ENCODE measurements at regions not wholly inside any gene's neighbourhood (a gene's known extent, or its start where the extent isn't known, plus 50 kb on each side); places are given as distances from the start of the nearest gene placed in this dataset.
"Not testable (repeated sequence)": the region's sequence is repeated elsewhere in the genome, so short reads cannot be mapped to it uniquely, and the experiment has no call there.

DNA sequence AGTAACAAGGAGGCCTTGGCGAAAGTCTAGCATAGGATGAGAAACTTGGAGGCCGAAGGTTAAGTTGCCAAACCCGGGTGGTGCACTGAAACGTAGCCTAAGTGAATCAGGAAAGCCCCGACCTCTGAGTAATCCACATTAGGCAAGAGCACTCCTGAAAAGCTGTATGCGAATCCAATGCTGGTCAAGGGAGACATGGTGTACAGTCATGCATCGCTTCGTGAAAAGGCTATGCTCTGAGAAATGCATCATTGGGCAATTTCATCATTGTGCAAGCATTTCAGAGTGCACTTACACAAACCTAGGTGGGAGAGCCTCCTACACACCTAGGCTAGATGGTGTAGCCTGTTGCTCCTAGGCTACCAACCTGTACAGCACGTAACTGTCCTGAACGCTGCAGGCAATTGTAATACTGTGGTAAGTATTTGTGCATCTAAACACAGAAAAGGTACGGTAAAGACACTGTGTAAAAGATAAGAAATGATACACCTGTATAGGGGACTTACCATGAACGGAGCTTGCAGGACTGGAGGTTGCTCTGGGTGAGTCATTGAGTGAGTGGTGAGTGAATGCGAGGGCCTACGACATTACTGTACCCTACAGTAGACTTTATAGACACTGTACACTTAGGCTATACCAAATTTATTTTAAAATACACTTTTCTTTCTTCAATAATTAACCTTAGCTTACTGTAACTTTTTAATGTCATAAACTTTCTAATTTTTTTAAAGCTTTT, 222.5 kb downstream of the SHQ1 start:
- peaks cover 29% of the 10 kb centered on the region for H3K4me1 Mint-ChIP-seq
- H3K9me3 Mint-ChIP-seq, result no peaks in the 10 kb centered on the region
- no peak overlapping the region for H3K27ac Mint-ChIP-seq
- H3K27me3 Mint-ChIP-seq, result no peaks in the 10 kb centered on the region
- DNase-seq, result no peak
- no peak overlapping the region for H3K4me3 Mint-ChIP-seq
- peaks cover 1% of the 10 kb centered on the region for H3K36me3 Mint-ChIP-seq

DNA sequence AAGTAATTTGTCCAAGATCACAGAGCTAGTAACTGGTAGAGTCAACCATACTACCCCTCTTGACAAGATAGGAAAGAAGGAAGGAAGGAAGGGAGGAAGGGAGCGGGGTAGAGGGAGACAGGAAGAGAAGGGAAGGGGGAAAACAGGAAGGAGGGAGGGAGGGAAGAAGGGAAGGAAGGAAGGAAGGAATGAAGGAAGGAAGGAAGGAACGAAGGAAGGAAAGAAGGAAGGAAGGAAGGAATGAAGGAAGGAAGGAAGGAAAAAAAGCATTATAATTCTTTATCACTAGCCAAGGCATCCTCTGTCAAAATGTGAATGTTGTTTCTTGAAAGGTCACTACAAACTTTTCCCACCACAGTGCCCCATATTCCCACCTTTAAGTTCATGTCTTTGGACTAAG, 223.6 kb downstream of the SHQ1 start:
- peaks cover 1% of the 10 kb centered on the region for H3K36me3 Mint-ChIP-seq
- no peaks in the 10 kb centered on the region for H3K27me3 Mint-ChIP-seq
- H3K4me1 Mint-ChIP-seq, result peaks cover 29% of the 10 kb centered on the region

DNA sequence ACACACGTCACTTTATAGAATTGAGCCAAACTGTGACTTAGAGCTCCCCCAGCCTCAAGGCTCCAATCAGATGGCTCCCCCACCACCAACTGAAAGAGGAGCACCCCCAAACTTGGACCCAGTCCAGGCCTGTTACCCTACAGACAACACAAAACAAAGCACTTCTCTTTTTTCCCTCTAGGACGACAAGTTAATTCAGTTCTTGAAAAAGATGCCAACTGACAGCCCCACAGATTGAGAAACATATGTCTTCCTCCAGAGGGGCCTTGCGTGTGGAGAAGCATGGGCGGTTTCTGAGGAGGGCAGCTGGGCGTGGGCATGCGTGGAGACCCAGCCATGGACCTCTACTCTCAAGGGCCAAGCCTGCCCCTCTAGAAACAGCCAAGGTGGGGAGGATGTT, 229.5 kb downstream of the SHQ1 start:
- H3K4me3 Mint-ChIP-seq, result no peak overlapping the region
- H3K27ac Mint-ChIP-seq, result no peak overlapping the region
- DNase-seq, result no peak
- H3K36me3 Mint-ChIP-seq, result peaks cover 6% of the 10 kb centered on the region
- peaks cover 10% of the 10 kb centered on the region for H3K9me3 Mint-ChIP-seq
- H3K4me1 Mint-ChIP-seq, result peaks cover 11% of the 10 kb centered on the region
- no peaks in the 10 kb centered on the region for H3K27me3 Mint-ChIP-seq

More for the DNA sequence above, 223.6 kb downstream of the SHQ1 start:
- Mint-ChIP-seq H3K27ac (no peak overlapping the region), H3K4me3 (no peak overlapping the region), H3K9me3 (peaks cover 3% of the 10 kb centered on the region)
- no peak for DNase-seq

DNA sequence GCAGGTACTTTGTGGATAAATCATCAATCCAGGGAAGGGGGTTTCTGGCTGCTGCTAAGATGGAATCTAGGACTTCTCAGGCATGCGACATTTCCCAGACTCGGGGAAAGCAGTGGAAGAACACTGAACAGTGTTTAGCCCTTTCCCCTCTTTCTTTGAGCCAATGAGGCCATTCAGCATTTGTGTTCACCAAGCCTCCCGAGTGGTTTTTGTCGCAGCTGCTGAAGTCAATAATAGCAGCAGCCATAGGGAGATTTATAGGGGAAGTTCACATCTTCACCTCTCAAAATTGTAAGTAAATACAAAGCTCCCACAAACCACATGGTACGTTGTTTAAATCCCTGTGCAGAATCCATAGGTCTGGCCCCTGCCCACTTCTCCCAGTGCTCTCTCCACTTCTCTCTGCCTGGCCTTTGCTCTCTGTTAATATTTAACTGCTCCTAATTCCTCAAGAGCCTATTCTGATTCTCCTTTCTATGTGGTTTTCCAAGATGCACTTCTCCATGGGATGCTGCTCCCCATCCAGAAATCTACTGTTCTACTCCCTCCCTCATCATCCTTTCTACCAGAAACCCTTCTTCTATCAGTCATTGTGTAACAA, 230.7 kb downstream of the SHQ1 start:
- H3K4me1 Mint-ChIP-seq, result peaks cover 11% of the 10 kb centered on the region
- H3K27ac Mint-ChIP-seq, result no peak overlapping the region
- peaks cover 6% of the 10 kb centered on the region for H3K36me3 Mint-ChIP-seq
- no peak overlapping the region for H3K4me3 Mint-ChIP-seq
- no peaks in the 10 kb centered on the region for H3K27me3 Mint-ChIP-seq
- H3K9me3 Mint-ChIP-seq, result peaks cover 10% of the 10 kb centered on the region
- DNase-seq, result no peak

DNA sequence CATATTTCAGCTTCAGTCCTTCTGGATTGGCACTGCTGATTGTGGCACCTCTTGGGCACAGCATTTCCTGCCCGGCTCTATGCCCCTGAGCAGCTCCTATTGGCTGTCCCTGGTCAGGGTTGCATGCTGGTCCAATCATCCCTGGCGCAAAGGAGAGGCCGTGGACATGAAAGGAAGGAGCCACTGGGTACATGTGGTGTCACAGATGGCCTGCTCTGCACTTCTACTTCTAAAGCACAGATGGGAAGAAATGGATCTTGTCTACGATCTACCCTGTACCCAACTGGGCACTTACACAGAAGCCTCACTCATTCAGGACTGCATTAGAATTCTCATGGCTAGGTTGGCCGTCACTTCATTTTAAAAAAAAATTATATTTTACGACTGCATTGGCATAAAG, 232.5 kb downstream of the SHQ1 start:
- Mint-ChIP-seq H3K36me3 (peaks cover 6% of the 10 kb centered on the region), H3K9me3 (peaks cover 10% of the 10 kb centered on the region), H3K4me3 (no peak overlapping the region), H3K4me1 (peaks cover 11% of the 10 kb centered on the region), H3K27me3 (no peaks in the 10 kb centered on the region), H3K27ac (no peak overlapping the region)
- DNase-seq, result no peak

DNA sequence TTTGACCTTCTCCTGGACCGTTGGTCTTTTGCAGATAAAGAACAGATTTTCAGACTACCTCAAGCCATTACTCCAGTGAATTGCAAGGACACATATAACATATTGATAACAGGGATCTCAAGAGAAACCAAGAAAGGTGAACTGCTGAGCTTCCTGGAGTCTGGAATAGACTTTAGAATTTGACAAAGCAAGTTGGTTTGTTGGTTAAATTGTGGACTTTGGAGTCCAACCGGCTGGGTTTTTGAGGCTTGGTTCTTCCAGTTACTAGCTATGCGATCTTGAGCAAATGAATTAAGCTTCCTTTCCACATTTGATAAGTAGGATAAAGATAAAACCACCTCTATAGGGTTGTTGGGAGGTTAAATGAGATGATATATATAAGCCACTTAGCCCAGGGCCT, 233.1 kb downstream of the SHQ1 start:
- no peak for DNase-seq
- Mint-ChIP-seq H3K4me1 (peaks cover 11% of the 10 kb centered on the region), H3K36me3 (peaks cover 6% of the 10 kb centered on the region), H3K9me3 (peaks cover 8% of the 10 kb centered on the region), H3K27ac (no peak overlapping the region), H3K4me3 (no peak overlapping the region), H3K27me3 (no peaks in the 10 kb centered on the region)

DNA sequence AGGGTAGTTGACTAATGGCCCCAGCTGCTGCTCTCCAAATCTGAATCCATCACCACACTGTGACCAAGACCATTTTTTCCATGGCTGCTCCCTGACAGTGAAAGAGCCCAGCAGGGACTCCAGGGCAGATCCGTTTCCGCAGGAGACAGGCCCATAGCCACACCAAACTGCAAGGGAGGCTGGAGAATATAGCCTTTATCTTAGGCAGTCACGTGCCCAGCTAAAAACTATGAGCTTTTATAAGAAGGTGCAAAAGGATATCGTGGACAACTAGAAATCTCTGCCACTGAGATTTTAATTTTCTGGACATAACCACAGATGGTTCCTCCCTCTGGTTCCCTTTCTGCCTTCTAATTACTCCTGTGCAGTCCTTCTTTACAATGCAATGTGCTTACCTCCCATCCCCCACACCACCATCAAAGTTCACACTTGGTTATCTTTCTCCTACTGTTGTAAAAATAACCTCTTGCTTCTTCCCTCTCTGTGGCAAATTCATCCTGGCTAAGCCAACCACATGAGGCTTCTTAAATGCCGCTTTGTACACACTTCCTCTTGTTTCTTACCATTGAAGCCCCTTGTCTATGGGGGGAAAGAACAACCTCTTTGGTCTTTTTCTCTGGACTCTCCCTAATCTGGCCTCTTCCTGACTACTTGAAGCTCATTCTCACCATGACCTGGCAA, 233.7 kb downstream of the SHQ1 start:
- Mint-ChIP-seq H3K27me3 (no peaks in the 10 kb centered on the region), H3K36me3 (peaks cover 6% of the 10 kb centered on the region), H3K4me3 (no peak overlapping the region), H3K9me3 (peaks cover 8% of the 10 kb centered on the region), H3K4me1 (peaks cover 11% of the 10 kb centered on the region), H3K27ac (no peak overlapping the region)
- no peak for DNase-seq

DNA sequence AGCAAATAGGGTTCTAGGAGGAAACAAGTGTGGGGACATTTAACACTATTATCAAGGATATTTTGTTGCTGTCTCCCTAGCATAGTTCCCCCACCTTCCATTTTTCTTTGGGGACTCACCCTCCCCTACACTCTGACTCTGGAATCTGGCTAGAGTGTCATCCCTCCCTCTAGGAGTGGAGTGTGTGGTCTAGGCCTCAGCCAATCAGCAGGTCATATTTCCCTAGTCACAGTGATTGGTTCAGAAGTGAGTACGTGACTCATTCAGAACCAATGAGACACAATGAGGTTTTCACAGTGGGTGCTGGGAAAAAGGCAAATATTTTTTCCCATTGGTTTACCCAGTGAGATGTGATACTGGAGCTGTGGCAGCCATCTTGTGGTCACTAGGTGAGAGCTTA, 234.4 kb downstream of the SHQ1 start:
- H3K27ac Mint-ChIP-seq, result no peak overlapping the region
- no peaks in the 10 kb centered on the region for H3K27me3 Mint-ChIP-seq
- H3K36me3 Mint-ChIP-seq, result peaks cover 6% of the 10 kb centered on the region

DNA sequence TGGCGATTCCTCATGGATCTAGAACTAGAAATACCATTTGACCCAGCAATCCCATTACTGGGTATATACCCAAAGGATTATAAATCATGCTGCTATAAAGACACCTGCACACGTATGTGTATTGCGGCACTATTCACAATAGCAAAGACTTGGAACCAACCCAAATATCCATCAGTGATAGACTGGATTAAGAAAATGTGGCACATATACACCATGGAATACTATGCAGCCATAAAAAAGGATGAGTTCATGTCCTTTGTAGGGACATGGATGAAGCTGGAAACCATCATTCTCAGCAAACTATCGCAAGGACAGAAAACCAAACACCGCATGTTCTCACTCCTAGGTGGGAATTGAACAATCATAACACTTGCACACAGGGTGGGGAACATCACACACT, 239.1 kb downstream of the SHQ1 start:
- not testable (repeated sequence) for H3K4me1 Mint-ChIP-seq, H3K9me3 Mint-ChIP-seq, H3K4me3 Mint-ChIP-seq, H3K27ac Mint-ChIP-seq, H3K27me3 Mint-ChIP-seq, DNase-seq, H3K36me3 Mint-ChIP-seq

More for the DNA sequence above, 234.4 kb downstream of the SHQ1 start:
- H3K9me3 Mint-ChIP-seq, result peaks cover 8% of the 10 kb centered on the region
- peaks cover 11% of the 10 kb centered on the region for H3K4me1 Mint-ChIP-seq
- H3K4me3 Mint-ChIP-seq, result no peak overlapping the region
- DNase-seq, result no peak

DNA sequence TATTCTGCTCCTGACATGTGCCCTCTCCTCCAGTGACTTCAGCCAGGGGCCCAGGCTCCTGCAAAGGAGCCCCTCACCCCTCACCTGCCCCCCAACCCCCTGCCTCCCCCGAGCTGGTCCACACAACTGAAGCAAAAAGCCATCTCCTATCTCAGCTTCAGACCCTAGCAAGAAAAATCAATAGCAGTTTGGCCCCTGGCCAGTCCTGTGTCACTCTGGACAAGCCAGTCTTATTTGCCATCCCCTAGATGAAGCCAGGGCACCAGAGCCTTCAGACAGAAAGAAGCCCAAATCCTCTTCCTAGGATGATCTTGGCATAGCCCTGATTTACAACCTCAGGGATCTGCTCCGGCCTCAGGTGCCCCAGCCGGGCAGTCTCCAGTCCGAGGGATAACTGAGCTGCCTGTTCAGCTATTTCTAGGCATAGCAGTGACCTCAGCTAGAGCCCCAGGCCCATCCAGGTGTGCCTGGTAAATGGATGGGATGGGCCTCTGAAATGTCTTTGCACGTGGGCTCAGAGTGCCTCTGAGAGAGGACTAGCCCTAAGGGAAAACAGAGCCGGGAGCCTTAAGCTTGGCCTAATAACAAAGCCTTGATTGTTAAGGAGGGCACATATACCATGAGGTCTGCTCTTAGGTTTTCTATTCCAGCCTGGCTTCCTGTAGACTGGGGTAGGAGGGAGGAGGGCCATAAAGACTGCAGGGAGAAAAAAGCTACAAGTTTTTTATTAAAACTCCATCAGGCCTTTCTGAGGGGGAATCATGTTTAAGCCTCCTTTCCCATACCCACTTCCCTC, 242.0 kb downstream of the SHQ1 start:
- no peak overlapping the region for H3K27ac Mint-ChIP-seq
- no peak for DNase-seq
- no peaks in the 10 kb centered on the region for H3K9me3 Mint-ChIP-seq
- no peaks in the 10 kb centered on the region for H3K4me1 Mint-ChIP-seq
- no peak overlapping the region for H3K4me3 Mint-ChIP-seq
- H3K36me3 Mint-ChIP-seq, result no peaks in the 10 kb centered on the region
- no peaks in the 10 kb centered on the region for H3K27me3 Mint-ChIP-seq

DNA sequence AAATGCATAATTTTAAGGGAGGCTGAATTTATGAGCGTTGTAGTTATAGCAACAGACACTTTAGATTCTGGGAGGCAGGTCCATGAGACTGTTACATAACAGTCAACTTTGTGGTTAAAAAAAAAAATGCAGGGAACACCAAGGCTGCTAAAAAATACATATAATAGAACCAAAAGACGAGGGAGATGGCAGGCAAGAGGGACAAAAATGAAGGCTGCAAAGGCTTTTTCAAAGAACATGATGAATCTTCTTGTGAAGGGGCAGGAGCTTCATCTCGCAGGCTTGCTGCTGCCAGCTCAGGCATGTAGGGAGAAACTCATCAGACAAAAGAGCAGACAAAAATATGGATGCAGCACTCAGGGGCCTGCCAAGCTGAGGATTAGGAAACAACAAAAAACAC, 243.9 kb downstream of the SHQ1 start:
- no peak for DNase-seq

DNA sequence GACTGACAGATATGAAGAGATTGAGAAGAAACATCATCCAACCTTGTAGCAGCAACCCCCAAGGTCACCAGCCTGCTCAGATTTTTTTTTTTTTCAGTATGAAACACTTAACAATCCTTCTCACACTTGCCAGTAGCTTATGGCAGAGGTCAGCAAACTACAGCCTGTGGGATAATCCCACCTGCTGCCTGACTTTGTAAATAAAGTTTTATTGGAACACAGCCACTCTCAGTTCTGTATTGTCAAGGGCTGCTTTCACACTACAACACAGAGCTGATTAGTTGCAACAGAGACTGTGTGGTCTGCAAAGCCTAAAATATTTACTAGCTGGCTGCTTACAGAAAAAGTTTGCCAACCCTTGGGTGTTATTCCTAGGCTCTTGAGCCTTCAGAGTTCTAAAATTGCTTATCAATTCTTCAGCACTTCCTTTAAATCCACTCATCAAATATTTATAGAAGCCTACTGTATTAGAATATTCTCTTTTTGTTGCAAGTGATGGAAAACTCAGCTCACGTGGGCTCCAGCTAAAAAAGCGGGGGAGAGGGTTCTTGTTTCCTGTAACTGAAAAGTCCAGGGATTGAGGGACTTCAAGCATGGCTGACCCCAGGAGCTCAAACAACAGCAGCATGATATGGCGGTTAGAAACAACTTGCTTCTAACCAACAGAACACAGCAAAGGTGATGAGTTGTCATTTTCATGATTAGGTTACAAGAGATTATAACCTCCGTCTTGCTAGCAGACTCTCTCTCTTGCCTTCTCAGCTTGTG, 246.1 kb downstream of the SHQ1 start:
- no peak for DNase-seq
- Mint-ChIP-seq H3K9me3 (no peaks in the 10 kb centered on the region), H3K4me1 (no peaks in the 10 kb centered on the region), H3K27me3 (no peaks in the 10 kb centered on the region), H3K27ac (no peak overlapping the region), H3K4me3 (no peak overlapping the region), H3K36me3 (no peaks in the 10 kb centered on the region)

More for the DNA sequence above, 243.9 kb downstream of the SHQ1 start:
- Mint-ChIP-seq H3K9me3 (no peaks in the 10 kb centered on the region), H3K27me3 (no peaks in the 10 kb centered on the region), H3K4me3 (no peak overlapping the region), H3K27ac (no peak overlapping the region), H3K36me3 (no peaks in the 10 kb centered on the region), H3K4me1 (no peaks in the 10 kb centered on the region)

DNA sequence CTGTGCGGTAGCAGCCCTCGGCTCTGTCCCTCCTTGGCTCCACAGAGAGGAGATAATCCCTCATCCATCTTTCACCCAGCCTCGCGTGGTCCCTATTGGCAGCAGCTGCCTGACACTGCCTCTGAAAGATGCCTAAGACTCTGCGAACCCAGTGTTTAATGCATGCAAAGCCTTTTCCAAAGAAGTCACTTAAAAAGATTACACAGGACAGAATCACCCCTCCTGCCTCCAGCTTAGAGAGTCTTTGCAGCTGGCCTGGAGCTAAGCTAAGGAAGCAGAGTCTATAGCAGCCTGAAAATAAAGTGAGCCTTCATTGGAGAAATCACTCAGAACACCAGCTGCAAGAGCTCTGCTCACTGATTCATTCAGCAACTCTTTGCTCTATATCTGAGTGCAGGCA, 247.2 kb downstream of the SHQ1 start:
- no peaks in the 10 kb centered on the region for H3K4me1 Mint-ChIP-seq
- no peak for DNase-seq
- no peak overlapping the region for H3K27ac Mint-ChIP-seq
- H3K9me3 Mint-ChIP-seq, result no peaks in the 10 kb centered on the region
- no peak overlapping the region for H3K4me3 Mint-ChIP-seq
- H3K36me3 Mint-ChIP-seq, result no peaks in the 10 kb centered on the region
- no peaks in the 10 kb centered on the region for H3K27me3 Mint-ChIP-seq

DNA sequence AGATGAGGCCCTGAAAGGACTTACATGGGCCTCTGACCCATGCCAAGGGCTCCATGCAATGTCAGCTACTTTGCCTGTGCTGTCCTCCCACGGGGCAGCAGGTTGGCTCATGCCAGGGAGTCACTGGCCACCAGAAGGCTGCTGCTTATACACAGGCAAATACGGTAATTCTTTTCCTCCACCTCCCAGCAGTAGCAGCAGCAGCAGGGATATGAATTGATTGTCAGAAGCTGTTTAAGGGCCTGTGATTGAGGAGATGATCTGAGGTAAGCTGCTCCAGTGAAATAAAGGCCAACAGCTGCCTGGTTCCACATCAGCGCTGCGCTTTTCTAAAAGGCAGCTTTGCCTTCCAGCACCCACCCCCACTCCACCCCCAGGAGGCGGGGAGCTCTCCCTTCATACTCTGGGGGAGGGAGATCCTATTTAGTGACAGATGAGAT, 250.5 kb downstream of the SHQ1 start:
- Mint-ChIP-seq H3K27ac (no peak overlapping the region), H3K4me1 (peaks cover 5% of the 10 kb centered on the region), H3K27me3 (no peaks in the 10 kb centered on the region), H3K36me3 (no peaks in the 10 kb centered on the region), H3K9me3 (no peaks in the 10 kb centered on the region), H3K4me3 (no peak overlapping the region)
- no peak for DNase-seq

Measured in activated naive CD8-positive, alpha-beta T cell treated with anti-CD3 and anti-CD28 coated beads for 36 hours (primary cell).